ENCODE measurements at regions not wholly inside any gene's neighbourhood (a gene's known extent, or its start where the extent isn't known, plus 50 kb on each side); places are given as distances from the start of the nearest gene placed in this dataset.

- TF ChIP-seq EZH2 (IDR thresholded peaks at IDR 0.05; ENCODE audit: low read depth) (no peak), CTCF (conservative IDR thresholded peaks at IDR 0.05) (no peak)
- no peak overlapping the region for H3K4me2 ChIP-seq
- H2AFZ ChIP-seq, result no peak overlapping the region
- no peaks in the 10 kb centered on the region for H3K79me2 ChIP-seq (ENCODE audit: low read depth)
- no peaks in the 10 kb centered on the region for H3K36me3 ChIP-seq (ENCODE audit: low read depth)
- ChIA-PET CTCF (no interaction called here), POLR2A (ENCODE audit: unreplicated experiment) (no interaction called here)
- no peak for DNase-seq
- no peaks in the 10 kb centered on the region for H4K20me1 ChIP-seq (ENCODE audit: insufficient read depth)
- no peak overlapping the region for H3K27ac ChIP-seq
- H3K27me3 ChIP-seq (ENCODE audit: insufficient read depth, low read depth), result no peaks in the 10 kb centered on the region
- no peaks in the 10 kb centered on the region for H3K9me3 ChIP-seq (ENCODE audit: insufficient read depth, low read depth)
- H3K4me3 ChIP-seq, result no peak overlapping the region
- no TSS peak for BruUV-seq (replicated peaks)
- intact Hi-C loops (cut with micrococcal nuclease; ENCODE audit: unreplicated experiment), result no loop called here
- no peaks in the 10 kb centered on the region for H3F3A ChIP-seq (ENCODE audit: insufficient read depth, low read depth)
- H3K4me1 ChIP-seq (replicated peaks; ENCODE audit: insufficient read depth), result no peaks in the 10 kb centered on the region
- H3K9me2 ChIP-seq (ENCODE audit: insufficient read depth), result no peaks in the 10 kb centered on the region
These were observed 339.9 kb upstream of the LRRTM4 start for GRCh38 chr2:77862120-77862519.

- Histone ChIP-seq H3K4me2 (no peak overlapping the region), H3K4me3 (no peak overlapping the region), H3K27me3 (ENCODE audit: insufficient read depth, low read depth) (no peaks in the 10 kb centered on the region), H3K79me2 (ENCODE audit: low read depth) (no peaks in the 10 kb centered on the region), H4K20me1 (ENCODE audit: insufficient read depth) (no peaks in the 10 kb centered on the region), H3K4me1 (replicated peaks; ENCODE audit: insufficient read depth) (no peaks in the 10 kb centered on the region), H3K9me3 (ENCODE audit: insufficient read depth, low read depth) (no peaks in the 10 kb centered on the region), H3K9me2 (ENCODE audit: insufficient read depth) (no peaks in the 10 kb centered on the region), H3K27ac (no peak overlapping the region), H3F3A (ENCODE audit: insufficient read depth, low read depth) (no peaks in the 10 kb centered on the region), H3K36me3 (ENCODE audit: low read depth) (no peaks in the 10 kb centered on the region), H2AFZ (no peak overlapping the region)
- POLR2A ChIA-PET (ENCODE audit: unreplicated experiment), result no interaction called here
- no peak for TF ChIP-seq CTCF (conservative IDR thresholded peaks at IDR 0.05)
- TF ChIP-seq EZH2 (IDR thresholded peaks at IDR 0.05; ENCODE audit: low read depth), result no peak
- no peak for DNase-seq
- intact Hi-C loops (cut with micrococcal nuclease; ENCODE audit: unreplicated experiment), result no loop called here
- CTCF ChIA-PET, result no interaction called here
- BruUV-seq (replicated peaks), result no TSS peak
These were observed 342.2 kb upstream of the LRRTM4 start for GRCh38 chr2:77864426-77864825.

- no peaks in the 10 kb centered on the region for H3F3A ChIP-seq (ENCODE audit: insufficient read depth, low read depth)
- no peaks in the 10 kb centered on the region for H3K9me3 ChIP-seq (ENCODE audit: insufficient read depth, low read depth)
- no TSS peak for BruUV-seq (replicated peaks)
- ChIA-PET CTCF (no interaction called here), POLR2A (ENCODE audit: unreplicated experiment) (no interaction called here)
- H3K4me3 ChIP-seq, result no peak overlapping the region
- no peak for TF ChIP-seq CTCF (conservative IDR thresholded peaks at IDR 0.05)
- no peak for TF ChIP-seq EZH2 (IDR thresholded peaks at IDR 0.05; ENCODE audit: low read depth)
- no peak overlapping the region for H3K4me2 ChIP-seq
- no peaks in the 10 kb centered on the region for H3K9me2 ChIP-seq (ENCODE audit: insufficient read depth)
- no peaks in the 10 kb centered on the region for H3K4me1 ChIP-seq (replicated peaks; ENCODE audit: insufficient read depth)
- H3K79me2 ChIP-seq (ENCODE audit: low read depth), result no peaks in the 10 kb centered on the region
- no peaks in the 10 kb centered on the region for H4K20me1 ChIP-seq (ENCODE audit: insufficient read depth)
- no peaks in the 10 kb centered on the region for H3K36me3 ChIP-seq (ENCODE audit: low read depth)
- H3K27ac ChIP-seq, result no peak overlapping the region
- H3K27me3 ChIP-seq (ENCODE audit: insufficient read depth, low read depth), result no peaks in the 10 kb centered on the region
- intact Hi-C loops (cut with micrococcal nuclease; ENCODE audit: unreplicated experiment), result no loop called here
- no peak for DNase-seq
- H2AFZ ChIP-seq, result no peak overlapping the region
These were observed 344.5 kb upstream of the LRRTM4 start for GRCh38 chr2:77866661-77867060.

All from PC-9 (cell line).